Ovary (tissue), 7 donors: ENCODE measurements at regions not wholly inside any gene's neighbourhood (a gene's known extent, or its start where the extent isn't known, plus 50 kb on each side); places are given as distances from the start of the nearest gene placed in this dataset.

Source experiments
- DNase-seq, 5 donors: peaks; one replicate each; pipeline ENCODE4 v3.0.0-alpha.2; 2019 to 2020
- H3K27ac ChIP-seq, 2 donors: fragments of 200-600 bp; one replicate each; pipeline versions ENCODE4 v1.5.1 to v1.8.0; 2019 to 2022
- H3K27me3 ChIP-seq: fragments of 200-600 bp; one replicate; pipeline ENCODE4 v1.8.0; 2022
- H3K36me3 ChIP-seq: fragments of 200-600 bp; sonication (generic); one replicate; pipeline ENCODE4 v1.5.1; 2019
- H3K4me1 ChIP-seq: one replicate; pipeline ENCODE4 v1.8.1; 2013; ENCODE audit warnings: mild to moderate bottlenecking, moderate library complexity; ENCODE audit not compliant: insufficient read depth
- H3K4me3 ChIP-seq: fragments of 200-600 bp; sonication (generic); one replicate; pipeline ENCODE4 v1.5.1; 2017
- H3K9me3 ChIP-seq, 2 donors: fragments of 200-600 bp in 1 of 2; sonication (generic) in 1 of 2; one replicate each; pipeline versions ENCODE4 v1.5.1 to v1.8.1; 2013 to 2019; ENCODE audit warnings: mild to moderate bottlenecking in 1 of 2, moderate library complexity in 1 of 2
- EP300 ChIP-seq: sonication (generic); formaldehyde crosslinking; IDR thresholded peaks from one replicate; pipeline ENCODE4 v1.6.1; 2017; ENCODE audit warnings: antibody characterized with exemption
- POLR2A ChIP-seq: fragments of 450-650 bp; IDR thresholded peaks from one replicate; pipeline ENCODE4 v1.6.1; 2017; ENCODE audit warnings: antibody characterized with exemption, mild to moderate bottlenecking, moderate library complexity
- WGBS, 3 donors: extraction: QIAGEN DNeasy Blood & Tissue Kit in 1 of 3; methylation state at CpG; one replicate each; pipeline versions ENCODE4 v1.1.5 to v1.1.7; 2013 to 2017; 5-methylcytosine and 5-hydroxymethylcytosine counted together
- intact Hi-C, 4 donors: fragments of 100-400 bp; cut with DNase I; formaldehyde crosslinking; loops; one replicate each; pipeline versions ENCODE4 v1.11.0 to v1.15.1; 2022 to 2023
- TF ChIP-seq, protein P1 (sequence below), 3 donors: fragments of 450-650 bp in 2 of 3; fragments of 200-600 bp in 1 of 3; IDR thresholded peaks; one replicate each; pipeline versions ENCODE4 v1.5.1 to v1.8.0; 2016 to 2022; ENCODE audit warnings: antibody characterized with exemption in 3 of 3, mild to moderate bottlenecking in 1 of 3
- donor health status: DM: no; HTN: no; CAD: no; lungs with moderate emphysema.
- donor health status: DM: no; HTN: no; CAD: no.
- donor health status: Bipolar disorder and iron deficiency.
- donor health status: DM: no; HTN: no; CAD: no.
- donor health status: DM: yes; HTN: yes; CAD: no.

DNA sequence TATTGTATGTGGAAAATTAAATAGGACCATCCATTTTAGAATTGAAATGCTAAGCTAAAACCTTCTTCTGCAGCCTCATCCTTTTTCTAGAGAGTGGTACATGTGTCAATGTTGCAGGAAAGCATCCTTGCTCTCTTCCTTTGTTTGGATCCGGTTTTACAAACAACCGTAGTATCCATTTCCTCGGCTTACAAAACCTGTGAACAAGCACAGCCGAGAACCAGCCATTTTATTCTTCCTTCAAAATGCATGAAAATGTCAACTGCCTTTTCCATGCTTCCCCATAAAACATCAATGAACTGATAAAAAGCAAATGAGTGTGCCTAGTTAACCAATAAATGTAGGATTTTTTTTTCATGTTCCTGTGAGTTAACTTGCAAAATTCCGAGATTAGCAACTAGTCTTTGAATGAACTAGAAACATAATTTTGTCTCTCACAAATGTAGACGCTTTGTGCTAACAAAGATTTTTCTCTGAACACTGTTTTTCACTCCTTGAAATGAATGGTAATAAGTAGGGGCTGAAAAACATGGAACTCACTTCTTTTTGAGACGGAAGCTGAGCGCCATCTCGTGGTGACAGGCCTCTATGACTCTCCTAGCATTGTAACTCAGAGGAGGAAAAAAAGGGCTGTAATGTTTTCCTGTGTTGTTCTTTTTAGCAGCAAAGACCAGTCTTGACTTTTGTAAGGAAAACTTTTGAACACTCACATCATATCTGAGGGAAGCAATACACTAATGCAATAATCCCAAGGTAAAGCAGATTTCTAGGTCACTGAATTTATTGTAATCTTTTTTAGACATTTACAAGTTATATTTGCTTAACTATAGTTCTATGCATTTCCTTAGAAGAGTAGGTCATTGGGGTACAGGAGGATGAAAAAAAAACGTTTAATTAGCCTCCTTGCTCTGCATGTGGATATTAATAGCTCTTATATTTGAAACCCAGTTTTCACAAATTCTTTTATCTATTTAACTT, 157.4 kb upstream of the FOXG1 start:
- Histone ChIP-seq H3K9me3 (no peaks in the 10 kb centered on the region), H3K36me3 (no peaks in the 10 kb centered on the region), H3K4me3 (no peak overlapping the region), H3K4me1 (no peaks in the 10 kb centered on the region), H3K27ac (no peak overlapping the region), H3K27me3 (no peaks in the 10 kb centered on the region)
- TF ChIP-seq POLR2A: no peak
- TF ChIP-seq EP300: no peak
- TF ChIP-seq, protein P1, sequence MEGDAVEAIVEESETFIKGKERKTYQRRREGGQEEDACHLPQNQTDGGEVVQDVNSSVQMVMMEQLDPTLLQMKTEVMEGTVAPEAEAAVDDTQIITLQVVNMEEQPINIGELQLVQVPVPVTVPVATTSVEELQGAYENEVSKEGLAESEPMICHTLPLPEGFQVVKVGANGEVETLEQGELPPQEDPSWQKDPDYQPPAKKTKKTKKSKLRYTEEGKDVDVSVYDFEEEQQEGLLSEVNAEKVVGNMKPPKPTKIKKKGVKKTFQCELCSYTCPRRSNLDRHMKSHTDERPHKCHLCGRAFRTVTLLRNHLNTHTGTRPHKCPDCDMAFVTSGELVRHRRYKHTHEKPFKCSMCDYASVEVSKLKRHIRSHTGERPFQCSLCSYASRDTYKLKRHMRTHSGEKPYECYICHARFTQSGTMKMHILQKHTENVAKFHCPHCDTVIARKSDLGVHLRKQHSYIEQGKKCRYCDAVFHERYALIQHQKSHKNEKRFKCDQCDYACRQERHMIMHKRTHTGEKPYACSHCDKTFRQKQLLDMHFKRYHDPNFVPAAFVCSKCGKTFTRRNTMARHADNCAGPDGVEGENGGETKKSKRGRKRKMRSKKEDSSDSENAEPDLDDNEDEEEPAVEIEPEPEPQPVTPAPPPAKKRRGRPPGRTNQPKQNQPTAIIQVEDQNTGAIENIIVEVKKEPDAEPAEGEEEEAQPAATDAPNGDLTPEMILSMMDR (IDR thresholded peaks at IDR 0.05): no peak
- peak in 1 of 5 donors; percentile 22 for DNase-seq
- intact Hi-C loops: no loop called here
- 36 to 44% (median 38%) methylated on average over 10 of the region's 10 CpGs for WGBS, 3 donors

DNA sequence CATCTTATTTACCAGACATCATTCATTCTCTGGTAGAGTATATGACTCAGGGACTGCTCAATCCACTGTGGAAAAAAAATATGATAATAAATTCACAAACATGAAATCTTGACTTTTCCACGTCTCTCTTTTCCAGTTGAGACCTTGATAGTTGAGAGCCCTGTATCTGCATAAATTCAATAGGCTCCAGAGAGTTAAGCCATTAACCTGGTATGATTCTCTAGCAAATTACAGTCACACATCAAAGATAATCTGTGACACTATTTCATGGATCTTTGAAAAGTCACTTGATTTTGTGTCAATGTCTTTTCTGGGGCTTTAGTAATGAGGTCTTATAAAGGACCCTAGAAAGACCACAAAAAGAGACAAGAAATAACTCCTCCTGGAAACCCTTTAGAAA, 154.2 kb upstream of the FOXG1 start:
- H3K4me3 ChIP-seq: no peak overlapping the region
- no peaks in the 10 kb centered on the region for H3K4me1 ChIP-seq
- TF ChIP-seq, protein P1 (IDR thresholded peaks at IDR 0.05): no peak
- TF ChIP-seq EP300 (no peak), POLR2A (no peak)
- no peak for DNase-seq
- H3K9me3 ChIP-seq: no peaks in the 10 kb centered on the region
- no peaks in the 10 kb centered on the region for H3K36me3 ChIP-seq
- H3K27ac ChIP-seq: no peak overlapping the region
- 38 to 58% (median 49%) methylated on average over 1 of the region's 1 CpG for WGBS, 3 donors
- no peaks in the 10 kb centered on the region for H3K27me3 ChIP-seq
- intact Hi-C loops: no loop called here

DNA sequence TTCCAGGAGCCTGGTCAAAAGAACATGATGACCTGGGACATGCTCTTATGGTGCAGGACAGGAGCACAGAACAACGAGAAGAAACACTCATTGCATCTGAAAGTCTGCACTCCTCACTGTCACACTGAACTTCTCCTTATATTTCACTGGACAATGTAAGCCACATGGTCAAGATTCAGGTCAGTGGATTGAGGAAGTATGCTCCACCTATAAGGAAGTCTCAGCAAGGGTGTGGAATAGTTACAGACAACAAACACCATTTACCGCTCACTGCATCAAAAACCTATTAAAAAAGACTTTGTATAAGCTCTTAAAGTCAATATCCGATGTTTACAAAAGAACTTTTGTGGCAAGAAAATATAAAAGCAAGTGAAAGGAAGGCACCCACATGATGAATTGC, 153.1 kb upstream of the FOXG1 start:
- no peaks in the 10 kb centered on the region for H3K27me3 ChIP-seq
- H3K9me3 ChIP-seq: no peaks in the 10 kb centered on the region
- DNase-seq: no peak
- 84 to 88% (median 87%) methylated on average over 3 of the region's 3 CpGs for WGBS, 3 donors
- no peaks in the 10 kb centered on the region for H3K4me1 ChIP-seq
- TF ChIP-seq EP300 (no peak), POLR2A (no peak)
- TF ChIP-seq, protein P1 (IDR thresholded peaks at IDR 0.05): no peak
- H3K36me3 ChIP-seq: no peaks in the 10 kb centered on the region
- no peak overlapping the region for H3K4me3 ChIP-seq
- H3K27ac ChIP-seq: no peak overlapping the region
- intact Hi-C loops: no loop called here

DNA sequence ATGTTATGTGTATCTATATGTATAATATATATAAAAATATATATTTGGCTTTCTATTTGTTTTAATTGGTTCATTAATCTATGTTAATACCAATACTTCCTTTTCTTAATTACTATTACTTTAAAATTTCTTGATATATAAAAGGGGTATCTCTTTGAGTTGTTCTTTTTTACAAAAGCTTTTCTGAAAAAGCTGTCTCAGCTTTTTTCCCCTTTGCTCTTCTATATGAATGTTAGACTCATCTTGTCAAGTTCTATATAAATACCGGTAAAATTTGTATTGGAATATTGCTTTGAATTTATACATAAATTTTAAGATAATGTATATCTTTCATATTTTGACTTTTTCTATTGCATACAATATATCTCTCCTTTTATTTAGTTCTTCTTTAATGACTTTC, 139.8 kb upstream of the FOXG1 start:
- no peak overlapping the region for H3K4me3 ChIP-seq
- no peaks in the 10 kb centered on the region for H3K4me1 ChIP-seq
- H3K9me3 ChIP-seq: no peaks in the 10 kb centered on the region
- no peaks in the 10 kb centered on the region for H3K27me3 ChIP-seq
- 36 to 84% (median 36%) methylated on average over 1 of the region's 1 CpG for WGBS, 3 donors
- intact Hi-C loops: no loop called here
- H3K36me3 ChIP-seq: no peaks in the 10 kb centered on the region
- TF ChIP-seq POLR2A (no peak), EP300 (no peak)
- TF ChIP-seq, protein P1 (IDR thresholded peaks at IDR 0.05): no peak
- no peak for DNase-seq
- H3K27ac ChIP-seq: no peak overlapping the region
